Lower leg skin (tissue), 3 donors: ENCODE measurements at regions not wholly inside any gene's neighbourhood (a gene's known extent, or its start where the extent isn't known, plus 50 kb on each side); places are given as distances from the start of the nearest gene placed in this dataset.

Source experiments
- CTCF ChIP-seq, 3 donors: fragments of 450-650 bp; IDR thresholded peaks; one replicate each; pipeline ENCODE4 v1.5.1; 2016; ENCODE audit warnings: antibody characterized with exemption in 3 of 3, mild to moderate bottlenecking in 3 of 3, moderate library complexity in 2 of 3
- POLR2A ChIP-seq, 2 donors: fragments of 450-650 bp; IDR thresholded peaks; one replicate each; pipeline ENCODE4 v1.6.1; 2016 to 2017; ENCODE audit warnings: antibody characterized with exemption in 2 of 2, mild to moderate bottlenecking in 1 of 2, moderate library complexity in 1 of 2

GRCh38 chr1:30415171-30415940 lies 308.0 kb downstream of the MATN1 start:
- TF ChIP-seq CTCF (IDR thresholded peaks at IDR 0.05), result no peak
- TF ChIP-seq POLR2A (IDR thresholded peaks at IDR 0.05), result no peak
